IMR-90 (cell line): ENCODE measurements at regions not wholly inside any gene's neighbourhood (a gene's known extent, or its start where the extent isn't known, plus 50 kb on each side); places are given as distances from the start of the nearest gene placed in this dataset.

Experiments used
- ATAC-seq: fragments of 200-7000 bp; cut with Tn5 transposase; 2 replicates; pipeline ENCODE4 v1.9.1; 2020; ENCODE audit warnings: low read depth, mild to moderate bottlenecking, moderate library complexity
- BruUV-seq: library from RNA; stranded (reverse); fragments of 400-500 nt; replicated peaks from 2 replicates; lab custom pipeline; 2021; lab: Mats Ljungman, UMichigan
- CTCF ChIA-PET: fragments of 300-600 bp; formaldehyde crosslinking; extraction: SDS; loops from one replicate; lab custom pipeline; 2021; ENCODE audit warnings: antibody characterized with exemption; lab: Yijun Ruan, JAX
- POLR2A ChIA-PET: fragments of 300-600 bp; sonication (Branson Sonifier 250); formaldehyde crosslinking; loops from one replicate; lab custom pipeline; 2022; ENCODE audit warnings: antibody characterized with exemption; ENCODE audit not compliant: unreplicated experiment; lab: Charles Lee
- DNase-seq: peaks from one replicate; pipeline ENCODE4 v3.0.0; 2013
- H2AFZ ChIP-seq: replicated peaks from 2 replicates; pipeline ENCODE3; 2013; ENCODE audit warnings: low read length, mild to moderate bottlenecking; ENCODE audit not compliant: poor library complexity
- H2AK5ac ChIP-seq: 2 replicates; pipeline ENCODE4 v1.6.1; 2013; ENCODE audit warnings: low read depth, low read length, inconsistent platforms
- H2AK9ac ChIP-seq: replicated peaks from 2 replicates; pipeline ENCODE3; 2013; ENCODE audit warnings: mild to moderate bottlenecking, low read depth, low read length, moderate library complexity; ENCODE audit not compliant: poor library complexity
- H2BK120ac ChIP-seq: 2 replicates; pipeline ENCODE4 v1.6.1; 2013; ENCODE audit warnings: low read depth, low read length, inconsistent platforms
- H2BK15ac ChIP-seq: 3 replicates; pipeline ENCODE4 v1.6.1; 2013; ENCODE audit warnings: low read depth, low read length, inconsistent platforms
- H2BK20ac ChIP-seq: 2 replicates; pipeline ENCODE4 v1.6.1; 2013; ENCODE audit warnings: low read depth, mild to moderate bottlenecking, inconsistent platforms, low read length, moderate library complexity
- H2BK5ac ChIP-seq: 2 replicates; pipeline ENCODE4 v1.6.1; 2013; ENCODE audit warnings: mild to moderate bottlenecking, low read depth, low read length, inconsistent platforms; ENCODE audit not compliant: poor library complexity, severe bottlenecking
- H3K14ac ChIP-seq: replicated peaks from 2 replicates; pipeline ENCODE4 v1.6.1; 2013; ENCODE audit warnings: low read depth, low read length, inconsistent platforms
- H3K18ac ChIP-seq: 2 replicates; pipeline ENCODE4 v1.6.1; 2013; ENCODE audit warnings: low read depth, low read length, control low read depth
- H3K23ac ChIP-seq: 2 replicates; pipeline ENCODE4 v1.6.1; 2013; ENCODE audit warnings: low read depth, low read length, inconsistent platforms
- H3K27ac ChIP-seq: 2 replicates; pipeline ENCODE4 v1.5.1; 2013; ENCODE audit warnings: mild to moderate bottlenecking, control low read depth, low read length; ENCODE audit not compliant: insufficient read depth
- H3K27me3 ChIP-seq: 2 replicates; pipeline ENCODE4 v1.6.1; 2013; ENCODE audit warnings: low read length; ENCODE audit not compliant: control insufficient read depth, insufficient read depth
- H3K36me3 ChIP-seq: 2 replicates; pipeline ENCODE4 v1.6.1; 2013; ENCODE audit warnings: low read length, mixed read lengths; ENCODE audit not compliant: control insufficient read depth, insufficient read depth
- H3K4ac ChIP-seq: 2 replicates; pipeline ENCODE4 v1.6.1; 2013; ENCODE audit warnings: low read depth, low read length, inconsistent platforms
- H3K4me1 ChIP-seq: 2 replicates; pipeline ENCODE4 v1.6.1; 2013; ENCODE audit warnings: low read length, mixed read lengths; ENCODE audit not compliant: control insufficient read depth, insufficient read depth
- H3K4me2 ChIP-seq: 2 replicates; pipeline ENCODE4 v1.6.1; 2013; ENCODE audit warnings: low read depth, mild to moderate bottlenecking, control low read depth, low read length, moderate library complexity
- H3K4me3 ChIP-seq: 2 replicates; pipeline ENCODE4 v1.5.1; 2013; ENCODE audit warnings: low read depth, mild to moderate bottlenecking, control low read depth, low read length, moderate library complexity; ENCODE audit not compliant: insufficient read depth
- H3K56ac ChIP-seq: 2 replicates; pipeline ENCODE4 v1.6.1; 2013; ENCODE audit warnings: low read length, inconsistent platforms; ENCODE audit not compliant: insufficient read depth; ENCODE audit errors: extremely low read depth
- H3K79me1 ChIP-seq, 2 experiments: 2 replicates each; pipeline ENCODE4 v1.6.1; 2013; ENCODE audit warnings: low read length in 2 of 2, inconsistent platforms in 1 of 2, low read depth in 1 of 2
- H3K9ac ChIP-seq: 2 replicates; pipeline ENCODE4 v1.6.1; 2013; ENCODE audit warnings: low read depth, low read length, control low read depth
- H3K9me1 ChIP-seq: 2 replicates; pipeline ENCODE4 v1.6.1; 2013; ENCODE audit warnings: low read length, inconsistent platforms; ENCODE audit not compliant: insufficient read depth
- H3K9me3 ChIP-seq: 2 replicates; pipeline ENCODE4 v1.6.1; 2013; ENCODE audit warnings: low read length; ENCODE audit not compliant: control insufficient read depth, insufficient read depth
- H4K20me1 ChIP-seq: 2 replicates; pipeline ENCODE4 v1.6.1; 2013; ENCODE audit warnings: low read length, inconsistent platforms; ENCODE audit not compliant: insufficient read depth
- H4K5ac ChIP-seq: 2 replicates; pipeline ENCODE4 v1.6.1; 2013; ENCODE audit warnings: mild to moderate bottlenecking, low read depth, low read length, control low read depth
- H4K8ac ChIP-seq, 2 experiments: 2 replicates each; pipeline ENCODE4 v1.6.1; 2013; ENCODE audit warnings: low read depth in 2 of 2, low read length in 2 of 2, control low read depth in 1 of 2, inconsistent platforms in 1 of 2
- H4K91ac ChIP-seq: 2 replicates; pipeline ENCODE4 v1.6.1; 2013; ENCODE audit warnings: low read depth, low read length, inconsistent platforms; ENCODE audit not compliant: insufficient read depth
- BHLHE40 ChIP-seq: fragments of 150-350 bp; IDR thresholded peaks from 2 replicates; pipeline ENCODE4 v1.6.1; 2016; ENCODE audit warnings: mild to moderate bottlenecking, low read depth, low read length
- ELK1 ChIP-seq: fragments of 150-350 bp; IDR thresholded peaks from 2 replicates; pipeline ENCODE4 v1.6.1; 2016; ENCODE audit warnings: low read depth, mild to moderate bottlenecking, low read length, moderate library complexity, borderline replicate concordance
- MAFK ChIP-seq: IDR thresholded peaks from 2 replicates; pipeline ENCODE4 v1.6.1; 2012; ENCODE audit warnings: low read depth, low read length, improper control_type of control experiment
- MAZ ChIP-seq: IDR thresholded peaks from 2 replicates; pipeline ENCODE4 v1.6.1; 2012; ENCODE audit warnings: low read depth, mild to moderate bottlenecking, low read length, improper control_type of control experiment, moderate library complexity, borderline replicate concordance
- RAD21 ChIP-seq: IDR thresholded peaks from 2 replicates; pipeline ENCODE4 v1.6.1; 2012; ENCODE audit warnings: low read length, improper control_type of control experiment
- RCOR1 ChIP-seq: IDR thresholded peaks from 2 replicates; pipeline ENCODE4 v1.6.1; 2012; ENCODE audit warnings: mild to moderate bottlenecking, low read length, improper control_type of control experiment; ENCODE audit not compliant: insufficient replicate concordance
- RFX5 ChIP-seq: IDR thresholded peaks from 2 replicates; pipeline ENCODE4 v1.8.0; 2012; ENCODE audit warnings: low read depth, mild to moderate bottlenecking, low read length, moderate library complexity
- WGBS, 2 experiments: methylation state at CpG; one replicate each; pipeline versions ENCODE4 v1.1.5 to v1.1.7; 2013; ENCODE audit warnings: missing lambda C conversion rate in 2 of 2; ENCODE audit not compliant: insufficient read length in 1 of 2; ENCODE audit errors: extremely low coverage in 2 of 2; 5-methylcytosine and 5-hydroxymethylcytosine counted together
- dilution Hi-C: fragments of 300-500 bp; cut with HindIII; formaldehyde crosslinking; loops from one replicate; pipeline ENCODE4 v1.14.3; 2018; ENCODE audit warnings: low sequenced_read_pairs; ENCODE audit not compliant: unreplicated experiment
- in situ Hi-C: fragments of 300-500 bp; cut with MboI; formaldehyde crosslinking; loops from 3 replicates; pipeline ENCODE4 v1.14.3; 2019; ENCODE audit warnings: low sequenced_read_pairs, inconsistent platforms, mixed read lengths
- intact Hi-C: fragments of 100-400 bp; cut with micrococcal nuclease; formaldehyde crosslinking; loops from 2 replicates; pipeline ENCODE4 v1.10.0; 2022
- TF ChIP-seq, protein P1 (sequence below): fragments of 150-350 bp; IDR thresholded peaks from 2 replicates; pipeline ENCODE4 v1.6.1; 2017; ENCODE audit warnings: mild to moderate bottlenecking, antibody characterized with exemption, low read length, low read depth

DNA sequence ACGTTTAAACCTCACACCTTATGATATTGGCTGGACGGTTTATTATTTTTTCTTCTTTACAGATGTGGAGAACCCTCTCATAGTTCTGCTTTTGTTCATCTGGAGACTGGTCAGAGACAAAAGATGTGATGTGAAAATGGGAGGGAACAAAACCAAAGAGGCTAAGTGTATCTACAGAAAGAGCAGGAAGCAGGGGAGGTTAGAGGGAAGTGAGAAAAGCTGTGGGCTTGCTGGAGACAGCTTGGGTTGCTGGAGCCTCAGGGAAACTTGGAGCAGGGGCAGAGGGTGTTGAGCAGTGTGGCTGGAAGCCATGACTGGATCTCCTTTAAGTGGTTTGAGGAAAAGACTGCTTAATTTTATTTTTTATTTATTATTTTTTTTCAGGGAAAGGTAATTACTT is 79.0 kb upstream of the SNX19 start:
- no TSS peak for BruUV-seq
- POLR2A ChIA-PET: no interaction called here

More for the DNA sequence above, 79.0 kb upstream of the SNX19 start:
- Histone ChIP-seq H3K14ac (peak overlapping the region; percentile 73; the same call in 1 of the 2 replicates), H2BK120ac (peak overlapping the region; percentile 81), H3K18ac (peak overlapping the region; percentile 72; the same call in 1 of the 2 replicates), H2AK9ac (no peak overlapping the region), H2AFZ (no peak overlapping the region), H3K79me1 (no peaks in the 10 kb centered on the region), H3K4me2 (no peak overlapping the region), H3K23ac (no peak overlapping the region), H3K4ac (peak overlapping the region; percentile 23; the same call in 1 of the 2 replicates), H3K56ac (no peak overlapping the region), H4K8ac (0 out of 4 replicates have a peak overlapping the region, but pooled peaks of 1 of the 2 experiments have one; percentile 51), H3K9ac (no peak overlapping the region), H2BK15ac (peak overlapping the region; percentile 84; the same call in 2 of the 3 replicates), H3K36me3 (no peaks in the 10 kb centered on the region), H2BK5ac (peak overlapping the region; percentile 20), H2BK20ac (peak overlapping the region; percentile 61), H4K20me1 (no peaks in the 10 kb centered on the region), H3K9me3 (no peaks in the 10 kb centered on the region), H3K9me1 (0 out of 2 replicates have a peak, but pooled peaks cover 3% of the 10 kb centered on the region), H3K4me3 (no peak overlapping the region), H3K27me3 (no peaks in the 10 kb centered on the region), H3K27ac (no peak overlapping the region), H4K91ac (peak overlapping the region; percentile 46; the same call in 1 of the 2 replicates), H3K4me1 (peaks cover 2% of the 10 kb centered on the region), H4K5ac (peak overlapping the region; percentile 72; the same call in 1 of the 2 replicates), H2AK5ac (peak overlapping the region; percentile 62; the same call in 1 of the 2 replicates)
- intact Hi-C loops: no loop called here
- no peak for ATAC-seq
- CTCF ChIA-PET: no interaction called here
- no peak for TF ChIP-seq ELK1
- TF ChIP-seq, protein P1, sequence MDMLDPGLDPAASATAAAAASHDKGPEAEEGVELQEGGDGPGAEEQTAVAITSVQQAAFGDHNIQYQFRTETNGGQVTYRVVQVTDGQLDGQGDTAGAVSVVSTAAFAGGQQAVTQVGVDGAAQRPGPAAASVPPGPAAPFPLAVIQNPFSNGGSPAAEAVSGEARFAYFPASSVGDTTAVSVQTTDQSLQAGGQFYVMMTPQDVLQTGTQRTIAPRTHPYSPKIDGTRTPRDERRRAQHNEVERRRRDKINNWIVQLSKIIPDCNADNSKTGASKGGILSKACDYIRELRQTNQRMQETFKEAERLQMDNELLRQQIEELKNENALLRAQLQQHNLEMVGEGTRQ: no peak
- no peak for TF ChIP-seq MAFK
- no peak for TF ChIP-seq RCOR1
- TF ChIP-seq MAZ: no peak
- no peak for TF ChIP-seq RFX5
- TF ChIP-seq RAD21: no peak
- TF ChIP-seq BHLHE40: no peak
- no CpG with 5 or more reads among the region's 2 CpGs for WGBS, 2 experiments
- in situ Hi-C loops: no loop called here
- dilution Hi-C loops: no loop called here
- DNase-seq: no peak
